ENCODE measurements at regions not wholly inside any gene's neighbourhood (a gene's known extent, or its start where the extent isn't known, plus 50 kb on each side); places are given as distances from the start of the nearest gene placed in this dataset.

DNA sequence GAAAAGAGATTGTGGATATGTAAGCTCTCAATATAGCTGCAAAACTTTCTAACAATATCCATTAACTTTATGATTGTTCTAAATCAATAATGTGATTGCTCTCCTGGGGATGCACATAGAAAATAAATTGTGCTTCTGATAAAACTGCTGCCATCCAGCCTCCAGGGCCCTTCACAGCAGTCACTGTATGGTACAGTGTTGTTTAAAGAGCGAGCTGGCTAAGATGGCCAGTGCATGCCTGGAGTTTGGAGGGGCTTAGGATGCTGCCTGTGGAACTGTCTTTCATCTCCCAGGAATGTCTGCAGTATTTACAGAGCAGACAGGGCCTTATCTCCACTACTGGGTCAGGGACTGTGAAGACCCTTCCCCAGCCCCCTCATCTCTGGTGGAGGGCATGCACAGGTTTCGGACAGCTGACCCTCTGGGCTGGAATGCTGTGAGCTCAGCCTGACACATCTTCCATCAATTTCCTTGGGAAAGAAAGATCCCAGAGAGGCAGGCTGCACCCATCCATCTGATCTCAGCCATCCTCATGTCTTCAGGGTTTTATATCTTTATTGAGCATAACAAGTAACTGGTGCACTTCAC, 137.0 kb downstream of the PLPP3 start:
- ChIA-PET POLR2A (no interaction called here), CTCF (no interaction called here)
- ATAC-seq, result no peak
- Mint-ChIP-seq H3K36me3 (ENCODE audit: low read depth) (no peaks in the 10 kb centered on the region), H3K4me3 (no peak overlapping the region), H3K9me3 (ENCODE audit: insufficient read depth) (no peaks in the 10 kb centered on the region), H3K27me3 (ENCODE audit: low read depth) (no peaks in the 10 kb centered on the region), H3K27ac (no peak overlapping the region), H3K4me1 (ENCODE audit: low read depth) (no peaks in the 10 kb centered on the region)
- DNase-seq, result no peak

GRCh38 chr1:56441601-56442000, 137.8 kb downstream of the PLPP3 start:
- ChIA-PET CTCF (no interaction called here), POLR2A (no interaction called here)
- Mint-ChIP-seq H3K9me3 (ENCODE audit: insufficient read depth) (no peaks in the 10 kb centered on the region), H3K4me3 (no peak overlapping the region), H3K27me3 (ENCODE audit: low read depth) (no peaks in the 10 kb centered on the region), H3K27ac (no peak overlapping the region), H3K4me1 (ENCODE audit: low read depth) (no peaks in the 10 kb centered on the region), H3K36me3 (ENCODE audit: low read depth) (no peaks in the 10 kb centered on the region)
- ATAC-seq, result no peak
- no peak for DNase-seq

GRCh38 chr1:56439610-56440264, 139.6 kb downstream of the PLPP3 start:
- Mint-ChIP-seq H3K4me1 (ENCODE audit: low read depth) (no peaks in the 10 kb centered on the region), H3K4me3 (no peak overlapping the region), H3K36me3 (ENCODE audit: low read depth) (no peaks in the 10 kb centered on the region), H3K27me3 (ENCODE audit: low read depth) (no peaks in the 10 kb centered on the region), H3K9me3 (ENCODE audit: insufficient read depth) (no peaks in the 10 kb centered on the region), H3K27ac (no peak overlapping the region)
- CTCF ChIA-PET, result no interaction called here
- ATAC-seq (no peak), DNase-seq (no peak)
- POLR2A ChIA-PET, result no interaction called here

- DNase-seq (no peak), ATAC-seq (no peak)
- H3K9me3 Mint-ChIP-seq (ENCODE audit: insufficient read depth), result no peaks in the 10 kb centered on the region
- no peaks in the 10 kb centered on the region for H3K36me3 Mint-ChIP-seq (ENCODE audit: low read depth)
- POLR2A ChIA-PET, result no interaction called here
- no peak overlapping the region for H3K27ac Mint-ChIP-seq
- CTCF ChIA-PET, result no interaction called here
- no peaks in the 10 kb centered on the region for H3K27me3 Mint-ChIP-seq (ENCODE audit: low read depth)
- no peaks in the 10 kb centered on the region for H3K4me1 Mint-ChIP-seq (ENCODE audit: low read depth)
- H3K4me3 Mint-ChIP-seq, result no peak overlapping the region
These were observed 140.3 kb downstream of the PLPP3 start for GRCh38 chr1:56438901-56439551.

DNA sequence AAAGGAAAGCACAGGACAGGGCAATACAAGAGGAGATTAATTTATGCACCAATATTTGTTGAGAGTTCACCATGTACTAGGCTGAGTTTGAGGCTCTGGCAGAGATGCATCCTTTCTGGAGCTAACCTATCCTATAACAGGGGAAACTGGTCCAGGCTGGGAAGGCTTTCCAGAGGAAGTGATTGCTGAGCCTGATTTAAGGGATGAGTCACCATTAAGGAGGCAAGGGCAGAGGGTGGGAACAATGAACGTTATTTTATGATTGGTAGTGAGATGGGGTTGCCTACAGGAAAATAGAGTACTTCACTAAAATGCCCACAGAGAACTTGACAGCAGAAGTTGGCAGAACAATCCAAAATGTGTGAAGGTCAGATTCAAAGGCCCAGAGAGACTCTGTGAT, 141.4 kb downstream of the PLPP3 start:
- DNase-seq, result no peak
- POLR2A ChIA-PET, result no interaction called here
- Mint-ChIP-seq H3K27me3 (ENCODE audit: low read depth) (no peaks in the 10 kb centered on the region), H3K36me3 (ENCODE audit: low read depth) (no peaks in the 10 kb centered on the region), H3K27ac (no peak overlapping the region), H3K4me3 (no peak overlapping the region), H3K9me3 (ENCODE audit: insufficient read depth) (no peaks in the 10 kb centered on the region), H3K4me1 (ENCODE audit: low read depth) (no peaks in the 10 kb centered on the region)
- CTCF ChIA-PET, result no interaction called here
- ATAC-seq, result no peak

DNA sequence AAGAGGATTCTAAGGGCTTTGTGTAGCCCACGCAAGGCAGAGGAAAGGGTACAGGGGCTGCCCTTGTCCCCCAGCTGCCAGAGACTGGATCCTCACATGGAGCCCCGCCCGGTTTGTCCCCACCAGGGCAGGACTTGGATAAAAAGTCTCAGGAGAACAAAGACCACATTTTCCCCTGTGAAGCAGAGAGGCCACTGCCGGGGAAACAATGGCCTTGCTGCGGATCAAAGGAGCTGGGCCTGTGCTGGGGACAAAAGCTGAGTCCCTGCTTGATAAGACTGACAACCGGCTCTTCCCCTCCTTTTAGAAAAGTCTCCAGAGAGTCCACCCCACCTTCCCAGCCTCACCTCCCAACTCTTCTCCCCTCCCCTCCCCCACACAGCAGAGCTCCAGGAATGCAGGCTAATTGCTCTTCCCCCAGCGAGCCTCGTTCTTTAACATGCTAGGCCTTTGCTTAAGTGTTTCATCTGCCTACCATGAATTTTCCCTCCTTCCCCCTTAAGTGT, 142.4 kb downstream of the PLPP3 start:
- Mint-ChIP-seq H3K4me1 (ENCODE audit: low read depth) (no peaks in the 10 kb centered on the region), H3K27me3 (ENCODE audit: low read depth) (no peaks in the 10 kb centered on the region), H3K9me3 (ENCODE audit: insufficient read depth) (no peaks in the 10 kb centered on the region), H3K4me3 (no peak overlapping the region), H3K36me3 (ENCODE audit: low read depth) (no peaks in the 10 kb centered on the region), H3K27ac (no peak overlapping the region)
- DNase-seq (no peak), ATAC-seq (no peak)
- POLR2A ChIA-PET, result no interaction called here
- CTCF ChIA-PET, result no interaction called here

DNA sequence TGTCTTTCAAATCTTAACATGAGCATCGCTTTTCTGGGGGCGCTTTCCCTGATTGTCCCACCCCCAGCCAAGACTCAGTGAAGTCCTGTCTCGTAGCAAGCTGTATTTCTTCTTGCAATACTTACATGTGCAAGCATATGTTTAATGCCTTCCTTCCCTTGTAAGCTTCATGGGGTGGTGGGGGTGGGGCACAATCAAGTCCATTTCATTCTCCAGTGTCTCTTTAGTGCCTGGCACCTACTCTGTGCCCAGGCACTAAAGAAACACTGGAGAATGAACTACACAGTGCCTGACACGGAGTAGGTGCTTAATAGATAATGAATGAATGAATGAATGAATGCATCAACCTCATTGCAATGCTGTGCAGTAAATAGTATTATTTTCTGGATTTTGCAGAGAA, 143.1 kb downstream of the PLPP3 start:
- Mint-ChIP-seq H3K4me1 (ENCODE audit: low read depth) (no peaks in the 10 kb centered on the region), H3K27me3 (ENCODE audit: low read depth) (no peaks in the 10 kb centered on the region), H3K36me3 (ENCODE audit: low read depth) (no peaks in the 10 kb centered on the region), H3K9me3 (ENCODE audit: insufficient read depth) (no peaks in the 10 kb centered on the region), H3K4me3 (no peak overlapping the region), H3K27ac (no peak overlapping the region)
- CTCF ChIA-PET, result no interaction called here
- ATAC-seq (no peak), DNase-seq (no peak)
- POLR2A ChIA-PET, result no interaction called here

DNA sequence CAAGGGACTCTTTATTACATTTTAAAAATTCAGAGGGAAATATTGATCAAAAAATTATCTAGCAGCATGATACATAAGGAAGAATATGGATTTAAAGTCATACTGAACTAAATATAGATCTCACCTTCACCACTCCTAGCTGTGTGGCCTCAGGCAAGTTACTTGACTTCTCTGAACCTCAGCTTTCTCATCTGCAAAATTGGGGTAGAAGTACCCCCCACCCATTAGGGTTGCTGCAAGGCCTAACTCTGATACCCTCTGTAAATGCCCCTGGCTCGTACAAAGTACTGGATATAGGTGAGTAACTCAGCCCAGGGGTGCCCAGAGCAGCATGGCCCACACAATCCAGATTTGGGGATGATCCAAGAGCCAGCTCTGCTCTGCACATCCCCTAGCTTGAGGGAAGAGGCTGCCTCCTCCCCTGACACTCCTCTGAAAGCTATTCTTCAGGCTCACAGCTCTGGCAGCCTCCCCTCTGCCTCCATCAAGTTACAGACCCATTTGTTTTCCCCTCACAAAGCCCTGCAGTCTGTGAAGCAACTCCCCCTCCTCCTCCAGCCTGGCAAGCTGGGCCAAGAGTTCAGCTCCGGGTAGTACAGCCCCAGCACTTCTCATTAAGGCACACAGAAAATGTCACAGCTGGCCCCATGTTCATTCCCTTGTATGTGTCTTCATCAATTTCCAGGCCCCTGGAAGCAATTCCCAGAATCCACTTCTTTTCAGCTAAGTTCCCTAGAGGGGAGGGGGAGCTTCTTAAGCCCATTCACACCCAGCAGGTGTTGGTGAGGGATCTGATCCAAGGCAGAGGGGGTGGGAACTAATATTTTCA, 143.7 kb downstream of the PLPP3 start:
- ChIA-PET POLR2A (no interaction called here), CTCF (no interaction called here)
- H3K36me3 Mint-ChIP-seq (ENCODE audit: low read depth), result no peaks in the 10 kb centered on the region
- H3K27ac Mint-ChIP-seq, result no peak overlapping the region
- H3K4me3 Mint-ChIP-seq, result no peak overlapping the region
- ATAC-seq (no peak), DNase-seq (no peak)
- H3K27me3 Mint-ChIP-seq (ENCODE audit: low read depth), result no peaks in the 10 kb centered on the region
- no peaks in the 10 kb centered on the region for H3K4me1 Mint-ChIP-seq (ENCODE audit: low read depth)
- H3K9me3 Mint-ChIP-seq (ENCODE audit: insufficient read depth), result no peaks in the 10 kb centered on the region

DNA sequence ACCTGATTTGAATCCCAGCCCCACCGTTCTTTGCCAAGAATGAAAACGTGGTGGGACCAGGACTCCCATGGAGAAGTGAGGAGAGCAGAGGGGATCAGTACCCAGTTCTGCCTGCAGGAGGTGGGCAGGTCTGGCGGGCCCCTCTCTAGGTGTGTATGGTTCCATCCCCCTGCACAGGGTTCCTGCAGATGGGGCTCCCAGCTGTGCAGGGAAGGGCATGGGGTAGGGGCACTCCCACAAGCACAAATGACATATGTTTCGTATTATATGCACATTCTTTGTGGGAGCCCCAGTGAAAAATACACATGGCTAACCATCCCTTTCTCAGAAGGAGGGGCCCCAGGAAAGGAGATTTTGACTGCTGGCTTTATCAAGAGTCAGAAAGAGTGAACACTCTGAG, 144.6 kb downstream of the PLPP3 start:
- CTCF ChIA-PET, result no interaction called here
- Mint-ChIP-seq H3K4me1 (ENCODE audit: low read depth) (no peaks in the 10 kb centered on the region), H3K4me3 (no peak overlapping the region), H3K9me3 (ENCODE audit: insufficient read depth) (no peaks in the 10 kb centered on the region), H3K27ac (no peak overlapping the region), H3K27me3 (ENCODE audit: low read depth) (no peaks in the 10 kb centered on the region), H3K36me3 (ENCODE audit: low read depth) (no peaks in the 10 kb centered on the region)
- no peak for DNase-seq
- no peak for ATAC-seq
- POLR2A ChIA-PET, result no interaction called here

GRCh38 chr1:56434025-56434424, 145.3 kb downstream of the PLPP3 start:
- DNase-seq, result no peak
- POLR2A ChIA-PET, result no interaction called here
- Mint-ChIP-seq H3K27me3 (ENCODE audit: low read depth) (no peaks in the 10 kb centered on the region), H3K36me3 (ENCODE audit: low read depth) (no peaks in the 10 kb centered on the region), H3K4me1 (ENCODE audit: low read depth) (no peaks in the 10 kb centered on the region), H3K4me3 (no peak overlapping the region), H3K27ac (no peak overlapping the region), H3K9me3 (ENCODE audit: insufficient read depth) (no peaks in the 10 kb centered on the region)
- no peak for ATAC-seq
- CTCF ChIA-PET, result no interaction called here

DNA sequence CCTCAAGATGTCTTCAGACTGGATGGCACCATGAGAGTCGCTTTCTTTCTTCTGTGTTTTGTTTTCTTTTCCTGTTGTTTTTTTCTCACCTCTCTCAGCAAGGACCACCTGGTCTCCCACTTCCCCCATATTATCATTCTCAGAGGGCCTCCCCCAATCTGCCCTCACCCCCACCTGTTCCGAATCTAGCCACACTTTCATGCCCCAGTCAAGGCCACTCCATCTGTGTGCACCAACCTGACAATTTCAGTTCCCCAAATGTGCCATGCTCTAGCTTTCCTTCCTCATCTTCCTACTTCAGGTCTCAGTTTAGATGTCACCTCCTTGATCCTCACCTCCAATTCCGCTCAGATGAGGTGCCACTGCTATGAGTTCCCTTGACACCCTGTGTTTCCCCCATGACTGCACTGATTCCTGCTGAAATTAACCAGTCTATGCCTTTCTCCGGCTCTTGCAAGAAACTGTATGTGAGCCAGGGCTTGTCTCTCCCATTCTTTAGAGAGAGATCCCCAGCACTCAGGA, 146.2 kb downstream of the PLPP3 start:
- DNase-seq (no peak), ATAC-seq (no peak)
- Mint-ChIP-seq H3K4me3 (no peak overlapping the region), H3K4me1 (ENCODE audit: low read depth) (no peaks in the 10 kb centered on the region), H3K36me3 (ENCODE audit: low read depth) (no peaks in the 10 kb centered on the region), H3K9me3 (ENCODE audit: insufficient read depth) (no peaks in the 10 kb centered on the region), H3K27ac (no peak overlapping the region), H3K27me3 (ENCODE audit: low read depth) (no peaks in the 10 kb centered on the region)
- CTCF ChIA-PET, result no interaction called here
- POLR2A ChIA-PET, result no interaction called here

All from activated CD8-positive, alpha-beta T cell treated with anti-CD3 and anti-CD28 coated beads, Interleukin-2, amount 10 ng/mL, durations not matched to agents 7 days and 5 days (primary cell).